ENCODE measurements at regions not wholly inside any gene's neighbourhood (a gene's known extent, or its start where the extent isn't known, plus 50 kb on each side); places are given as distances from the start of the nearest gene placed in this dataset.

DNA sequence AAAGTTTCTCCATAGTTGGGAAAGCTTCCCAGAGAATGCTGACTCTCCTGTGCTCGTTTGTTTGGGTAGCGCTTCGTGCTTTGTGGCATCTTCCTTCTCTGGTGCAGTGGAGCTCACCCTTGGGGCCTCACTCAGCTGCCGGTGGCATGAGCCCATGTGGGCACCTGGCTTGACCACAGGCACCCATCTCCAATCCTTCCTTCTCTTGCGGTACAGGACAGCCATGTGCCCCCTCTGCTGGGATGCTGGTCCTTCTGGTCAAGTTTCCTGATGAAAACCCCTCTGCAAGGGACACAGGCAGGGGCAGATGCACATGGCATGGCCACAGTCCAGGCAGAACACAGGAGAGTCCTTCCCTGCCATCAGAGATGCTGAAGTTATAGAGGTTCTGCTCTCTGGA is 555.9 kb upstream of the HS6ST1 start:
- TF ChIP-seq, protein P1, sequence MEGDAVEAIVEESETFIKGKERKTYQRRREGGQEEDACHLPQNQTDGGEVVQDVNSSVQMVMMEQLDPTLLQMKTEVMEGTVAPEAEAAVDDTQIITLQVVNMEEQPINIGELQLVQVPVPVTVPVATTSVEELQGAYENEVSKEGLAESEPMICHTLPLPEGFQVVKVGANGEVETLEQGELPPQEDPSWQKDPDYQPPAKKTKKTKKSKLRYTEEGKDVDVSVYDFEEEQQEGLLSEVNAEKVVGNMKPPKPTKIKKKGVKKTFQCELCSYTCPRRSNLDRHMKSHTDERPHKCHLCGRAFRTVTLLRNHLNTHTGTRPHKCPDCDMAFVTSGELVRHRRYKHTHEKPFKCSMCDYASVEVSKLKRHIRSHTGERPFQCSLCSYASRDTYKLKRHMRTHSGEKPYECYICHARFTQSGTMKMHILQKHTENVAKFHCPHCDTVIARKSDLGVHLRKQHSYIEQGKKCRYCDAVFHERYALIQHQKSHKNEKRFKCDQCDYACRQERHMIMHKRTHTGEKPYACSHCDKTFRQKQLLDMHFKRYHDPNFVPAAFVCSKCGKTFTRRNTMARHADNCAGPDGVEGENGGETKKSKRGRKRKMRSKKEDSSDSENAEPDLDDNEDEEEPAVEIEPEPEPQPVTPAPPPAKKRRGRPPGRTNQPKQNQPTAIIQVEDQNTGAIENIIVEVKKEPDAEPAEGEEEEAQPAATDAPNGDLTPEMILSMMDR (IDR thresholded peaks at IDR 0.05), result no peak
- TF ChIP-seq POLR2A (IDR thresholded peaks at IDR 0.05), result no peak

Data from testis (tissue), 2 donors.